Large intestine (tissue), 3 donors: ENCODE measurements at regions not wholly inside any gene's neighbourhood (a gene's known extent, or its start where the extent isn't known, plus 50 kb on each side); places are given as distances from the start of the nearest gene placed in this dataset.

ENCODE experiments used
- DNase-seq, 2 donors: peaks; one replicate each; pipeline versions ENCODE4 v3.0.0 to v3.0.0-alpha.2; 2013
- H3K27ac ChIP-seq: one replicate; pipeline ENCODE4 v1.5.1; 2013; ENCODE audit warnings: low read length
- H3K27me3 ChIP-seq: 2 replicates; pipeline ENCODE4 v1.6.1; 2013; ENCODE audit warnings: low read length; ENCODE audit not compliant: control insufficient read depth, insufficient read depth
- H3K36me3 ChIP-seq: 2 replicates; pipeline ENCODE4 v1.6.1; 2013; ENCODE audit warnings: low read length; ENCODE audit not compliant: control insufficient read depth, insufficient read depth
- H3K4me1 ChIP-seq: one replicate; pipeline ENCODE4 v1.6.1; 2013; ENCODE audit warnings: low read length; ENCODE audit not compliant: control insufficient read depth, insufficient read depth
- H3K4me3 ChIP-seq: one replicate; pipeline ENCODE4 v1.5.1; 2013; ENCODE audit warnings: low read length
- H3K9me3 ChIP-seq: one replicate; pipeline ENCODE4 v1.6.1; 2013; ENCODE audit warnings: mild to moderate bottlenecking, low read depth, low read length, moderate library complexity; ENCODE audit not compliant: control insufficient read depth
- WGBS: methylation state at CpG from one replicate; pipeline ENCODE4 v1.1.5; 2013; ENCODE audit warnings: low lambda C conversion rate; ENCODE audit not compliant: insufficient coverage; 5-methylcytosine and 5-hydroxymethylcytosine counted together

DNA sequence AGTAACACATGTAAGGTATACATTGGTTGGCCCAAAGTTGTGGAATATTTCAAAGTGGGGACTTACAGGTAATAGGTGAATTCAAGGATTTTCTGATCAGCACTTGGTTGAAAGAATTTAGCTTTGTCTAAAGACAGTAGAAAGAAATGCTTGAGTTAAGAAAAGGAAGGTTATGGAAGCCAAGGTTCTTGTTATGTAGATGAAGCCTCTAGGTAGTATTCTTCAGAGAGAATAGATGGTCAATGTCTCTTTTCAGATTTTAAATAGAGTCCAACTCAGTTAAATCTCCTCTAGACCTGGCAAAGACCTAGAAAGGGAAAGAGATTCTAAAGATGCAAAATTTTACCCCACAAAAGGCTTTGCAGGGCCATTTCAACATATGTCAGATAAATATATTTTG, 157.4 kb downstream of the ANKRD30B start:
- H3K9me3 ChIP-seq: peaks cover 3% of the 10 kb centered on the region
- no peaks in the 10 kb centered on the region for H3K4me1 ChIP-seq
- H3K27me3 ChIP-seq: no peaks in the 10 kb centered on the region
- no peak for DNase-seq
- H3K36me3 ChIP-seq: no peaks in the 10 kb centered on the region
- H3K27ac ChIP-seq: no peak overlapping the region
- H3K4me3 ChIP-seq: no peak overlapping the region

DNA sequence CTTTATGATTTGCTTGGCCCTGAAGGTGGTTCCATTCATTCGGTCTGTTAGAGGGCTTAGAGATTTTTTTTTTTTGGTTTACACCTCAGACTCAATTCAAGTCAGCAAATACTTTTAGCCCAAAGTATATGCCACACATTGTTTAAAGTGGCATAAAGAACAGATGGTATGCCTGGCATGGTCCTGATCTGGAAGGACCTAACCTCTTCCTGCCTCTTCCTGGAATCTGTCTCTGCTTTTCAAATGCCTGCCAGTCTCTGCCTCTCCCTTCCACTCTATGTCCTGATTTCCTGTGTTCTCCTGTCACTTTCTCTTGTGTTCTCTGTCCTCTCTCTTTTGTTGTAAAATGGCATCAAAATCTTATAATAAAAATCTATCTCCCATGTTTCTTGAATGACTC, 158.0 kb downstream of the ANKRD30B start:
- Histone ChIP-seq H3K27me3 (no peaks in the 10 kb centered on the region), H3K4me1 (no peaks in the 10 kb centered on the region), H3K9me3 (peaks cover 3% of the 10 kb centered on the region), H3K4me3 (no peak overlapping the region), H3K27ac (no peak overlapping the region), H3K36me3 (no peaks in the 10 kb centered on the region)
- WGBS: no CpG with 5 or more reads among the region's 1 CpG
- no peak for DNase-seq

DNA sequence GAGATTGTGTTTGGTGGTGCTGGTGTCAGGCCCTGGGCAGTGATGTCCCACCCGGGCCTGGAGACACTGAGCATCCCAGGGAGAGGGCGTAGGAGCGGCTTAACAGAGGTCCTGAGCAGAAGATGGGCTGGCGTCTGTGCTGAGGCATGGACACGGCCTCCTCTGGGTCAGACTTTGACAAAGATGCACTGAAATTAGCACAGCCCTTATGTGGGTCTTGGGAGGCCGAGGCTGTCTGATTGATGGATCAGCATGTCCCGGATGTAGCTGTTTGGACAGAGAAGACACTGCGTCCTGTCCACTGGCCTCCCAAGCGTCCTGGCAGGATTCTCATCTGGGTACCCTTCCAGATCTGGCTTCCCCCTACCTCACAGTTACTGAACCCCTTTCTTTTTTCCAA, 159.4 kb downstream of the ANKRD30B start:
- Histone ChIP-seq H3K27ac (no peak overlapping the region), H3K4me3 (no peak overlapping the region), H3K27me3 (no peaks in the 10 kb centered on the region), H3K4me1 (no peaks in the 10 kb centered on the region), H3K9me3 (peaks cover 3% of the 10 kb centered on the region), H3K36me3 (no peaks in the 10 kb centered on the region)
- no peak for DNase-seq
- WGBS: no CpG with 5 or more reads among the region's 9 CpGs

DNA sequence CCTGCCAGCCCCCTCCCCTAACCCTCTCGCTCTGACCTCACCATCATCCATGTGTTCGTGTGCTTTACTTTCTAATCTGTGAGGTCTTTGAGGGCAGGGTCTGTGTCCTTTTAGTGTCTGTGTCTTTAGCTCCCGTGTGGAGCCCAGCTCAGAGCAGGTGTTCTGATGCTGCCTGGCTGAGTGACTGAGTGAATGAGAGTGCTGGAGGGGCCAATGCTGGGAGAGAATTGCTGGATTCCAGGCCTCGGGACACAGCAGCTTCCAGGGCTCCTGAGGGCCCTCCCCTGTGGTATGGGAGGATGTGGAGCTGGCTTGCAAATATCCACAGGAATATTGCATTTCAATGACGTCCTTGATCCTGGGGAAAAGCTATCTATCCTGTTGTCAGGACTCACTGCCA, 160.6 kb downstream of the ANKRD30B start:
- H3K4me3 ChIP-seq: no peak overlapping the region
- H3K9me3 ChIP-seq: peaks cover 3% of the 10 kb centered on the region
- H3K27ac ChIP-seq: no peak overlapping the region
- no peak for DNase-seq
- no peaks in the 10 kb centered on the region for H3K4me1 ChIP-seq
- no peaks in the 10 kb centered on the region for H3K27me3 ChIP-seq
- no CpG with 5 or more reads among the region's 5 CpGs for WGBS
- H3K36me3 ChIP-seq: no peaks in the 10 kb centered on the region

DNA sequence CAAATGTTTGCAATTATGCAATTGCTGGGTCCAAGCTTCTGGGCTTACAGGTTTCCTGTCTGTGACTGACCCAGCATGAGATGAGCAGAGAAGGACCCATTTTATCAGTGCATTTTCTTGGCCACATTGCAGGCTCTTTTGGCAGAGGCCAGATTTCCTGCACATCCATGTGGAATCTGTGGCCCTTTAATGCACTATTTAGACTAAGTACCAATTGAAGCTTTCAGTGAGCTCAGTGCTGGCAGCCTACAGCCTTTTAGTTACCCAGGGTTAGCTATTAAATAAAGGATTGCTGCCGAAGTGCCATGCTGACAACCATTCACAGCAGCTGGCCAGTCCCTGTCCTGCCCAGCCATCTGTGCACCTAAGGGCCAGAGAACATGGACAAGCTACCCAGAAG, 165.0 kb downstream of the ANKRD30B start:
- Histone ChIP-seq H3K4me3 (no peak overlapping the region), H3K9me3 (peaks cover 3% of the 10 kb centered on the region), H3K4me1 (no peaks in the 10 kb centered on the region), H3K27me3 (no peaks in the 10 kb centered on the region), H3K27ac (no peak overlapping the region), H3K36me3 (no peaks in the 10 kb centered on the region)
- no peak for DNase-seq
- no CpG with 5 or more reads among the region's 1 CpG for WGBS

DNA sequence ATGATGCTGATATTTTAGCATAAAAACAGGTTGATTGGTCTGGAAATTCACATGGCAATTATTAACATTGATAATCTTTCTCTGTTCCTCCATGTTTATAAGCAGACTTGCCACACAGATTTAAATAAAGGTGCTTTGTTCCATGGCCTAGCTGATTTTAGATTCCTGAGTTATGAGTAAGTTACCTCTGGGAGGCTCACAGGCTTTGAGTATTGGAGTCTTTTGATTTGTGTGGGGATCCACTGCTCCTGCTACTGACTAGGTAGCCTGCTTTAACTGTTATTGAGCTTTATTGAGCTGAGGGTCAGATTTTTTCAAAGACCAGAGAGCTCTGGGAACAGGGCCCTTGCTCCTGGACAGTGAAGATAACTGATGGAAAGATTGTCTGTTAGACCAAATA, 166.1 kb downstream of the ANKRD30B start:
- DNase-seq: no peak
- no peaks in the 10 kb centered on the region for H3K4me1 ChIP-seq
- no peaks in the 10 kb centered on the region for H3K27me3 ChIP-seq
- no peak overlapping the region for H3K27ac ChIP-seq
- no peaks in the 10 kb centered on the region for H3K36me3 ChIP-seq
- H3K4me3 ChIP-seq: no peak overlapping the region
- H3K9me3 ChIP-seq: no peaks in the 10 kb centered on the region

DNA sequence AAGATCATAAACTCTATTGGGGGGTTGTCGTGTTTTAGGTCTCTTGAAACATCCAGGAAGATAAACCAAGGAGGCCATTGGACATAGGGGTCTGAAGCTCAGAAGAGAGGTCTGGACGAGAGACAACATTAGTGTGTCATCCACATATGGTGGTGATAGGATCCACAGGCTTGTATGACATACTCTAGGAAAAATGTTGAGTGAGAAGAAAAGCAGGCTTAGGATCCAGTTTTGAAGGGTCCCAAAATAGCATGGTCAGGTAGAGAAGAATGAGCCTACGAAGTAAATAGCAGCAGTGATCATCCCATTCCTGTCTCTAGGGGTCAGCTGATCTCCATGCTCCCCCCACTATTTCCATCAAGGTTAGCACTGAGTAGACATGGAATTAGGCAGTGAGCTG, 166.8 kb downstream of the ANKRD30B start:
- 57% methylated on average over 1 of the region's 3 CpGs for WGBS
- no peaks in the 10 kb centered on the region for H3K36me3 ChIP-seq
- H3K9me3 ChIP-seq: no peaks in the 10 kb centered on the region
- no peaks in the 10 kb centered on the region for H3K27me3 ChIP-seq
- no peak overlapping the region for H3K27ac ChIP-seq
- no peak overlapping the region for H3K4me3 ChIP-seq
- no peak for DNase-seq
- no peaks in the 10 kb centered on the region for H3K4me1 ChIP-seq

DNA sequence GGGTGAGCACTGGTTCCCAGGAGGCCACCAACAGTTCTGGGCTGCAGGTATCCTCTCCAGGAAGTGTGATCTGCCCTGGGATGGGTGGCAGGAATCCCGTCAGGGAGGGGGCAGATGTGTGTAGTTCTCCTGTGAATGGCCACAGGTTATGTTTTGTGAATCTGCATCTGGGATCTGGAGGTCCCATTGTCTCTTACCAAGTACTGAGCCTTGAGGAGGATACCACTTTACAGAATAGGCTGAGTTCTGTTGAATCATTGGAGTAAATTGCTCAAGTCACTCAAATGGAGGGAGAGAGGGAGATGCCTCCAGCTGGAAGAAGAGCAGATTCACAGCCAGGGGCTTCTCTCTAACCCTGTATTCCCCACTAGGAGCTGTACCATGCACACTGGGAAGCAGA, 168.2 kb downstream of the ANKRD30B start:
- H3K27me3 ChIP-seq: no peaks in the 10 kb centered on the region
- no peaks in the 10 kb centered on the region for H3K36me3 ChIP-seq
- no CpG with 5 or more reads among the region's 1 CpG for WGBS
- peaks cover 6% of the 10 kb centered on the region for H3K4me1 ChIP-seq
- DNase-seq: no peak
- no peak overlapping the region for H3K4me3 ChIP-seq
- no peak overlapping the region for H3K27ac ChIP-seq
- H3K9me3 ChIP-seq: no peaks in the 10 kb centered on the region

DNA sequence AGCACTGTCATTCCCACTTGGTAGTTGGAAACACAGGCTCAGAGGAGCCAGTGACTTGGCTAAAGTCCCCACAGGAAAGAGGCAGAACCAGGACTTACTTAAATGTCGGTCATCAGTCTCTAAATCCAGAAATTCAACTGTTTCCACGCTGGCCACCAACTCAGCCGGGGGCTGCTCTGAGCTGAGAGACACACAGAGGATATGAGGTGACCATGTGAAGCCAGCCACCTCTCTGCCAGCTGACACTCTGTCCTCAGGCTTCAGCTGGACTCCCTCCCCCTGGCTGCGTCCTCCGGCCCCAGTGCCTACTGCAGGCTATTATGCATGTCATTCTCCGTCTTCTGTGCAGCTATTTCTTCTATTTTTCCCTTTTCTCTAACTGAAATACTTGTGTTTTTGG, 168.9 kb downstream of the ANKRD30B start:
- WGBS: 83% methylated on average over 1 of the region's 6 CpGs

DNA sequence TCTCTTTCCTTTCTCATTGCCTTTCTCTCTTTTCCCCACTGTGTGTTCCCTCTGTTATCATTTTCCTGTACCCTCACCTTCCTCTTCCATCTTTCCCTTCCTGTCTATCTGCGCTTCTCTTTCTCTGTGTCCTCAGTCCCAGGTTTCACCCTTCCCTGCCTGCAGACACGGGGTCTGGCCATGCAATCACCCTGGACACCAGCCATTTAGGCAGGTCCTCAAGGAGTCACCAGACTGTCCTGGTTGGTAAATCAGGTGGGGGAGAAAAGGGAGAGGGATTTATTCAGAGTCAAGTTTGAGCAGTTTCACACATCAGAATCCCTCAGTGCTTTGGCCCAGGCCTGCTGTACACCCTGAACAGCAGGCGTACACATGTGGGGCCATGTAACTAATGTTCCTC, 169.3 kb downstream of the ANKRD30B start:
- Histone ChIP-seq H3K4me1 (peaks cover 6% of the 10 kb centered on the region), H3K9me3 (no peaks in the 10 kb centered on the region), H3K36me3 (no peaks in the 10 kb centered on the region), H3K4me3 (no peak overlapping the region), H3K27ac (no peak overlapping the region), H3K27me3 (no peaks in the 10 kb centered on the region)
- WGBS: 83% methylated on average over 1 of the region's 3 CpGs
- no peak for DNase-seq

More for the DNA sequence above, 168.9 kb downstream of the ANKRD30B start:
- Histone ChIP-seq H3K27me3 (no peaks in the 10 kb centered on the region), H3K36me3 (no peaks in the 10 kb centered on the region), H3K4me3 (no peak overlapping the region), H3K9me3 (no peaks in the 10 kb centered on the region), H3K27ac (no peak overlapping the region), H3K4me1 (peaks cover 6% of the 10 kb centered on the region)
- DNase-seq: no peak

DNA sequence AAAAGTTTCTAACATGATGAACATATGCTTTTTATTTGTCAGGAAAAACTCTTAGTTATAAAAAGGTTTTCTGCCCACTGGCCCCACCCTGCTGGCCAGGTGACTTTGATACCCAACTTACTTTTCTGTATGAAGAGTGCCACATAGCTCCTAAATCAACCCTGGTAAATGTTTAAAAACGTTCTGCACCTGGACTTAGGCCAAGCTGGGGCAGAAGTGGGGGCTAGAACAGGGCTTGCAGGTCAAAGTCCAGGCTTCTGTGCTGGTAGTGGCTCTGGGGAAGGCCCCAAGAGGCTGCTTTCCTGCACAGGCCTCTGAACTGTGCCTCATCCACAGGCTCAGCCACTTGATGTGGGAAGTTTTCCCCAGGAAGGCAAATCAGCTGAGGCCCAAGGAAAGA, 171.7 kb downstream of the ANKRD30B start:
- Histone ChIP-seq H3K4me1 (peaks cover 6% of the 10 kb centered on the region), H3K36me3 (no peaks in the 10 kb centered on the region), H3K27ac (peak overlapping the region; percentile 81), H3K27me3 (no peaks in the 10 kb centered on the region), H3K9me3 (no peaks in the 10 kb centered on the region), H3K4me3 (no peak overlapping the region)
- no CpG with 5 or more reads among the region's 1 CpG for WGBS
- DNase-seq: peak; percentile 89
